ENCODE measurements at regions not wholly inside any gene's neighbourhood (a gene's known extent, or its start where the extent isn't known, plus 50 kb on each side); places are given as distances from the start of the nearest gene placed in this dataset.
A peak's percentile ranks its signal among the peaks of the same experiment; 100 is the strongest.
"Not testable (repeated sequence)": the region's sequence is repeated elsewhere in the genome, so short reads cannot be mapped to it uniquely, and the experiment has no call there.

- H3K4me1 Mint-ChIP-seq (ENCODE audit: unreplicated experiment); H3K36me3 Mint-ChIP-seq; DNase-seq (ENCODE audit: extremely low spot score, unreplicated experiment); H3K9me3 Mint-ChIP-seq; H3K27me3 Mint-ChIP-seq: not testable (repeated sequence)
- Mint-ChIP-seq H3K27ac (peak overlapping the region; percentile 98), H3K4me3 (peak overlapping the region; percentile 77)
Observed at GRCh38 chr13:109265438-109265742, 521.0 kb downstream of the IRS2 start.

- H3K4me3 Mint-ChIP-seq: peak overlapping the region; percentile 77
- H3K4me1 Mint-ChIP-seq (ENCODE audit: unreplicated experiment); H3K36me3 Mint-ChIP-seq; H3K9me3 Mint-ChIP-seq; H3K27me3 Mint-ChIP-seq; DNase-seq (ENCODE audit: extremely low spot score, unreplicated experiment): not testable (repeated sequence)
- H3K27ac Mint-ChIP-seq: peak overlapping the region; percentile 98
Observed at GRCh38 chr13:109264603-109265437, 521.6 kb downstream of the IRS2 start.

GRCh38 chr13:109257761-109258157, 528.6 kb downstream of the IRS2 start:
- H3K9me3 Mint-ChIP-seq; H3K27me3 Mint-ChIP-seq; H3K27ac Mint-ChIP-seq; H3K4me3 Mint-ChIP-seq; DNase-seq (ENCODE audit: extremely low spot score, unreplicated experiment); H3K36me3 Mint-ChIP-seq: not testable (repeated sequence)
- peaks cover 16% of the 10 kb centered on the region for H3K4me1 Mint-ChIP-seq (ENCODE audit: unreplicated experiment)

Data from type B pancreatic cell (in vitro differentiated cells).